Inflammatory macrophage treated with lipopolysaccharide for 4 hours (primary cell): ENCODE measurements at regions not wholly inside any gene's neighbourhood (a gene's known extent, or its start where the extent isn't known, plus 50 kb on each side); places are given as distances from the start of the nearest gene placed in this dataset.

Experiments
- DNase-seq: peaks from one replicate; pipeline ENCODE4 v3.0.0-alpha.2; 2020

- no peak for DNase-seq
Observed at GRCh38 chr5:97406946-97407676, 224.1 kb upstream of the RIOK2 start.

- no peak for DNase-seq
Observed at GRCh38 chr5:97408331-97408730, 225.3 kb upstream of the RIOK2 start.

- DNase-seq = no peak
Observed at GRCh38 chr5:97412959-97413358, 229.9 kb upstream of the RIOK2 start.

GRCh38 chr5:97417986-97418385, 234.9 kb upstream of the RIOK2 start:
- no peak for DNase-seq

- DNase-seq = no peak
Observed at GRCh38 chr5:97418462-97418861, 235.4 kb upstream of the RIOK2 start.

GRCh38 chr5:97420646-97421045, 237.6 kb upstream of the RIOK2 start:
- no peak for DNase-seq

GRCh38 chr5:97422678-97423077, 239.6 kb upstream of the RIOK2 start:
- no peak for DNase-seq

- DNase-seq = no peak
Observed at GRCh38 chr5:97425511-97425910, 242.5 kb upstream of the RIOK2 start.

GRCh38 chr5:97427235-97427634, 244.2 kb upstream of the RIOK2 start:
- DNase-seq = no peak

- DNase-seq = no peak
Observed at GRCh38 chr5:97434021-97434420, 251.0 kb upstream of the RIOK2 start.

GRCh38 chr5:97436405-97436804, 253.4 kb upstream of the RIOK2 start:
- no peak for DNase-seq

GRCh38 chr5:97443740-97444139, 260.7 kb upstream of the RIOK2 start:
- no peak for DNase-seq

- DNase-seq = no peak
Observed at GRCh38 chr5:97449172-97449571, 266.1 kb upstream of the RIOK2 start.

GRCh38 chr5:97452646-97453045, 269.6 kb upstream of the RIOK2 start:
- no peak for DNase-seq

GRCh38 chr5:97453263-97453662, 270.2 kb upstream of the RIOK2 start:
- DNase-seq = no peak

GRCh38 chr5:97454015-97454414, 271.0 kb upstream of the RIOK2 start:
- no peak for DNase-seq

- DNase-seq = no peak
Observed at GRCh38 chr5:97455996-97456395, 272.9 kb upstream of the RIOK2 start.

GRCh38 chr5:97458851-97459250, 275.8 kb upstream of the RIOK2 start:
- DNase-seq = no peak

- no peak for DNase-seq
Observed at GRCh38 chr5:97471951-97472350, 288.9 kb upstream of the RIOK2 start.

- DNase-seq = no peak
Observed at GRCh38 chr5:97475847-97476246, 292.8 kb upstream of the RIOK2 start.

- no peak for DNase-seq
Observed at GRCh38 chr5:97476852-97477534, 293.9 kb upstream of the RIOK2 start.

GRCh38 chr5:97478483-97478882, 295.4 kb upstream of the RIOK2 start:
- no peak for DNase-seq

- DNase-seq = no peak
Observed at GRCh38 chr5:97480313-97480712, 297.3 kb upstream of the RIOK2 start.

- DNase-seq = no peak
Observed at GRCh38 chr5:97488126-97488668, 305.1 kb upstream of the RIOK2 start.
